Vagina (tissue), 2 donors: ENCODE measurements at regions not wholly inside any gene's neighbourhood (a gene's known extent, or its start where the extent isn't known, plus 50 kb on each side); places are given as distances from the start of the nearest gene placed in this dataset.

Experiments used
- DNase-seq, 2 donors: peaks; one replicate each; pipeline ENCODE4 v3.0.0-alpha.2; 2017; ENCODE audit errors: extremely low spot score in 2 of 2
- H3K27ac ChIP-seq: fragments of 200-600 bp; sonication (generic); one replicate; pipeline ENCODE4 v1.5.1; 2019
- H3K27me3 ChIP-seq: fragments of 200-600 bp; sonication (generic); one replicate; pipeline ENCODE4 v1.5.1; 2019
- H3K36me3 ChIP-seq, 2 donors: fragments of 200-600 bp; sonication (generic); one replicate each; pipeline ENCODE4 v1.5.1; 2017 to 2019
- H3K4me1 ChIP-seq: fragments of 200-600 bp; sonication (generic); one replicate; pipeline ENCODE4 v1.5.1; 2019
- H3K4me3 ChIP-seq, 2 donors: fragments of 200-600 bp; sonication (generic); 1 replicate in 1 of 2; 2 replicates in 1 of 2; pipeline ENCODE4 v1.5.1; 2016 to 2019
- H3K9me3 ChIP-seq: fragments of 200-600 bp; sonication (generic); one replicate; pipeline ENCODE4 v1.5.1; 2019
- CTCF ChIP-seq, 3 experiments: fragments of 450-650 bp in 2 of 3; fragments of 200-600 bp in 1 of 3; sonication (generic) in 1 of 3; IDR thresholded peaks; one replicate each; pipeline ENCODE4 v1.5.1; 2017 to 2019; ENCODE audit warnings: antibody characterized with exemption in 3 of 3, mild to moderate bottlenecking in 2 of 3, moderate library complexity in 2 of 3
- POLR2A ChIP-seq, 2 donors: fragments of 450-650 bp; IDR thresholded peaks; one replicate each; pipeline ENCODE4 v1.6.1; 2017; ENCODE audit warnings: antibody characterized with exemption in 2 of 2, mild to moderate bottlenecking in 2 of 2, moderate library complexity in 2 of 2
- POLR2AphosphoS5 ChIP-seq, 2 donors: sonication (generic); formaldehyde crosslinking; IDR thresholded peaks; one replicate each; pipeline ENCODE4 v1.9.0; 2017; ENCODE audit warnings: antibody characterized with exemption in 2 of 2, mild to moderate bottlenecking in 2 of 2, low read depth in 1 of 2; ENCODE audit not compliant: insufficient read depth in 1 of 2
- intact Hi-C: fragments of 100-400 bp; cut with DNase I; formaldehyde crosslinking; loops from one replicate; pipeline ENCODE4 v1.15.1; 2023

GRCh38 chr3:18153571-18154173, 271.5 kb downstream of the SATB1 start:
- TF ChIP-seq CTCF (IDR thresholded peaks at IDR 0.05), result no peak
- TF ChIP-seq POLR2A (IDR thresholded peaks at IDR 0.05), result no peak
- no peak for TF ChIP-seq POLR2AphosphoS5 (IDR thresholded peaks at IDR 0.05; ENCODE audit: insufficient read depth in 1 of 2, low read depth in 1 of 2)
- intact Hi-C loops, result no loop called here
- no peak for DNase-seq

DNA sequence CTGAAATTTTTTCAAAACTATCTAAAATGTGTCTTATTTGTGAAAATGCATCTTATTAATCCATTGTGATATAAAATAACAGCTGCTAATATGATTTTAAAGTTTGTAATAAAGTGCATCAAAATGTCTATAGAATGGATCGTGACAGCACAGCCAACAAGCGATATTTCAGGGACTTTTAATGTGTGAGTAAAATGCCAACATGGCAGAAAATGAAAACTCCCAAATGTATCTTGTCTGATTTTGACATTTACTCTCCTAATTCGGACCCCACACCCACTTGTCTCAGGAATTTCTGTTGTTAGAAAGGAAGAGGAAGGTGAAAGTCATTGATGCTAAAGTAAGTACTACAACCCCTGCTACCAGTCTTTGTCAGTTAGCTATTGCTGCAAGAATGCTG, 273.9 kb downstream of the SATB1 start:
- no peak for DNase-seq
- intact Hi-C loops, result no loop called here
- TF ChIP-seq POLR2AphosphoS5 (IDR thresholded peaks at IDR 0.05; ENCODE audit: insufficient read depth in 1 of 2, low read depth in 1 of 2) (no peak), CTCF (IDR thresholded peaks at IDR 0.05) (no peak), POLR2A (IDR thresholded peaks at IDR 0.05) (no peak)
- H3K4me1 ChIP-seq, result no peaks in the 10 kb centered on the region
- no peaks in the 10 kb centered on the region for H3K9me3 ChIP-seq
- H3K4me3 ChIP-seq, result no peak overlapping the region
- H3K27ac ChIP-seq, result no peak overlapping the region
- no peaks in the 10 kb centered on the region for H3K27me3 ChIP-seq
- no peaks in the 10 kb centered on the region for H3K36me3 ChIP-seq

More at GRCh38 chr3:18153571-18154173, 271.5 kb downstream of the SATB1 start:
- no peak overlapping the region for H3K27ac ChIP-seq
- H3K36me3 ChIP-seq, result no peaks in the 10 kb centered on the region
- no peaks in the 10 kb centered on the region for H3K27me3 ChIP-seq
- no peak overlapping the region for H3K4me3 ChIP-seq
- H3K9me3 ChIP-seq, result no peaks in the 10 kb centered on the region
- no peaks in the 10 kb centered on the region for H3K4me1 ChIP-seq

DNA sequence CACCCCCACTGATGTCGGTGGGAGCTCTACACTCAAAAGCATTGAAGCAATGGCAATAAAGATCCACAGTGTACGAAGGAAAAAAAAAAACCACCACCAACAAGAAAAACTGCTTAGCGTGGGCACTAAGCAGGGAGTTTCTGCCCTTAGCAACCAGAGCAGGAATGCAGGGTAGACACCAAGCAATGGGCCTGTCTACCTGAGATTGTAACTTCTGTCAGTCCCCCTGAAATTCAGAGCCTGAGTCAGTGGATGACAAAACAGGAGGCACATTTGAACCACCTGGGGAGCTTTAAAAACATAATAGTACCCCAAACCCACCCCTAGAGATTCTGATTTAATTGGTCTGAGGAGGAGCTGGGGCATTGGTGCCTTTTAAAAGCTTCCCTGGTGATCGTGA, 275.2 kb downstream of the SATB1 start:
- Histone ChIP-seq H3K4me3 (no peak overlapping the region), H3K27me3 (no peaks in the 10 kb centered on the region), H3K9me3 (no peaks in the 10 kb centered on the region), H3K4me1 (no peaks in the 10 kb centered on the region), H3K36me3 (no peaks in the 10 kb centered on the region), H3K27ac (no peak overlapping the region)
- intact Hi-C loops, result no loop called here
- no peak for DNase-seq
- no peak for TF ChIP-seq CTCF (IDR thresholded peaks at IDR 0.05)
- no peak for TF ChIP-seq POLR2A (IDR thresholded peaks at IDR 0.05)
- no peak for TF ChIP-seq POLR2AphosphoS5 (IDR thresholded peaks at IDR 0.05; ENCODE audit: insufficient read depth in 1 of 2, low read depth in 1 of 2)

DNA sequence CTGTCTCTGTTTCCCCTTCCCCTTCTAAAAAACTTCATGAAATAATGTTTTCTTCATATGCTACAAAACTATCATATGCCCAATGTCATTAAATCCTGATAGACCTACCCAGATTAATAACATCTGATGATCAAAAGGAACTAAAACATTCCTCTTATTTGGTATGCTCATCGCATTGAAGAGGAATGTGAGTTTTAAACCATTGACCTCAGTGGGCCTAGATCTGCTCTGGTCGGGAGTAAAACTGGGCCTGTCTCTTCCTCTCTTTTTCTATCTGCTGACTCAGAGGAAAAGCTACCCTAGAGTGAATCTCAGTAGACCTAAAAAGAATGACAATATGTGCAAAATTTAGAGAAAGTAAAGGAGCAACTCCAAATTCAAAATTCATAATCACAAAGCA, 275.8 kb downstream of the SATB1 start:
- H3K36me3 ChIP-seq, result no peaks in the 10 kb centered on the region
- H3K4me3 ChIP-seq, result no peak overlapping the region
- H3K4me1 ChIP-seq, result no peaks in the 10 kb centered on the region
- H3K27me3 ChIP-seq, result no peaks in the 10 kb centered on the region
- DNase-seq, result no peak
- intact Hi-C loops, result no loop called here
- no peaks in the 10 kb centered on the region for H3K9me3 ChIP-seq
- no peak overlapping the region for H3K27ac ChIP-seq
- no peak for TF ChIP-seq POLR2AphosphoS5 (IDR thresholded peaks at IDR 0.05; ENCODE audit: insufficient read depth in 1 of 2, low read depth in 1 of 2)
- no peak for TF ChIP-seq CTCF (IDR thresholded peaks at IDR 0.05)
- no peak for TF ChIP-seq POLR2A (IDR thresholded peaks at IDR 0.05)

DNA sequence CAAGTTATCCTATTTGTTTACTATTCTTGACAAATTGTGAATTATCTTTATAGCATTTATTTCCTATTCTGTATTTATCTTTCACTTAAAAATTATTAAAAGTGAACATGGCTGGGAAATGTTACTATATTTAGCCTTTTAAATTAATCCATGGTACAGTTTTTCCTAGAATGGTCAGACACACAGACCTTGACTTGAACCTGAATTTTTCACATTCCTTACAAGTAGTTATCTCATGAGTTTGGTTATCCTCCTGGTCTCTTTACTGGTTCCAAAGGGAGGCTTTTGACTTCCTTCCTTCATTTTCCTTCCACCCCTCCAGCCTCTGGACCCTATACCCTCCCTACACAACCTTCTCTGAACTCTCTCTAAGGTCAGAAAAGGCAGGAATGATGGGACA, 280.6 kb downstream of the SATB1 start:
- H3K27ac ChIP-seq, result no peak overlapping the region
- no peak for DNase-seq
- no peaks in the 10 kb centered on the region for H3K36me3 ChIP-seq
- no peaks in the 10 kb centered on the region for H3K4me1 ChIP-seq
- no peaks in the 10 kb centered on the region for H3K27me3 ChIP-seq
- TF ChIP-seq CTCF (IDR thresholded peaks at IDR 0.05), result no peak
- TF ChIP-seq POLR2A (IDR thresholded peaks at IDR 0.05), result no peak
- no peak for TF ChIP-seq POLR2AphosphoS5 (IDR thresholded peaks at IDR 0.05; ENCODE audit: insufficient read depth in 1 of 2, low read depth in 1 of 2)
- intact Hi-C loops, result no loop called here
- no peaks in the 10 kb centered on the region for H3K9me3 ChIP-seq
- H3K4me3 ChIP-seq, result no peak overlapping the region
